ENCODE measurements at regions not wholly inside any gene's neighbourhood (a gene's known extent, or its start where the extent isn't known, plus 50 kb on each side); places are given as distances from the start of the nearest gene placed in this dataset.

- no peak for DNase-seq (ENCODE audit: extremely low read depth, low read depth)
Measured at GRCh38 chr7:41255716-41256115, 447.2 kb downstream of the INHBA start.

- no peak for DNase-seq (ENCODE audit: extremely low read depth, low read depth)
Measured at GRCh38 chr7:41255113-41255512, 447.8 kb downstream of the INHBA start.

DNA sequence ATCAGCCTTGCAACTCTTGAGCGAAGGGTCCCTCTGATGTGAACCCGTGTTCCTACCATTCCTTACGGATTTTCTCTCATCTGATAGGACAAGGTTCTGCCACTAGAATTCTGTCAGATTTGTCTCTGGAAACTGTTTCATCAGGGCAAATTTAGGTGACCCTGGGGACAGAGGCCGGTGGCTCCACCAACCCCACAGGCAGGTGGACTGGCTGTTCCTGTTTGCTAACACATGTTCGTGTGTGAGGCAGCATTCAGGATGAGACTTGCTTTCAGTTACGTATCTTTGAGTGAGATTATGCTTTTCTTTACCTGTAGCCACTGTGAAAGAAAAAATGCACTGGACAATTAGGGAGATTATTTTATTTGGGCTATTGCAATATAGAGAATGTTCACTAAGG lies 449.9 kb downstream of the INHBA start:
- DNase-seq (ENCODE audit: extremely low read depth, low read depth) = no peak

GRCh38 chr7:41252551-41252950 lies 450.3 kb downstream of the INHBA start:
- no peak for DNase-seq (ENCODE audit: extremely low read depth, low read depth)

- DNase-seq (ENCODE audit: extremely low read depth, low read depth) = peak; percentile 65
Measured at GRCh38 chr7:41247143-41247865, 455.6 kb downstream of the INHBA start.

DNA sequence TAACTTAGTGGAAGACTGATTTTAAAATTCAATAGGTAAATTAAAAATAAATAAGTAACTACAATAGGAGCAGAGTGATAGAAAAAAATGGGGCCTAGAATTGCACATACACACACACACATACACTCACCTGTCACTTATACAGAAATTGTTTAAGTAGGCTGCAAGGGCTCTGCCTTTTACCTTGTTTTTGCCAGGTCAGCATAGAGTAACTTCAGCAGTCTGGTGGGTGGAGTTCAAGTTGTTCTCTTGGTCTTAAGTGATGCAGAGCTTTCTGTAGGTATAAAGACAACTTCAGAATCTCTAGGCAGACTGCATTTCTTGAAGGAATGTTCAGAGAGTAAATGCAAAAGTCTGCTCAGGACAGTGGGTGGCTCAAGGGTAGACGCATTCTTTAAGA lies 457.0 kb downstream of the INHBA start:
- no peak for DNase-seq (ENCODE audit: extremely low read depth, low read depth)

GRCh38 chr7:41244246-41244645 lies 458.6 kb downstream of the INHBA start:
- no peak for DNase-seq (ENCODE audit: extremely low read depth, low read depth)

- DNase-seq (ENCODE audit: extremely low read depth, low read depth) = no peak
Measured at GRCh38 chr7:41241641-41242040, 461.2 kb downstream of the INHBA start.

DNA sequence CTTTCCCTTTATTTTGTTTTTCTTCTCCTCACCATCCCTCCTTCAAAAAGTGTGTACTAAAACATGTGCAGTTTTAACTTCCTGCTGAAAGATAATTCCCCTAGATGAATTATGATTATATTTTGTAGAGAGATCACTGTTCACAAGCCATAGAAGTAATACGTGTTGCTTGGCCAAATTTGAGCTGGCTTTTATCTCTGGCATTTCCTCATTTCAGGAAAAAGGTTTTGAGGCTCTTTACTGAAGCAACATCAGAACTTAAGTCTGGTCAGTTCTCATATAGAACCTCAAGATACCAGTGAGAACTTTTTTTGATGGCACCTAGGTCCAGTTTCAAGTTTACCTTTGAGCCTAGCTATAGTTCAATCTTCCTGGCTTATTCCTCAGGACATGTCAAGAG lies 463.3 kb downstream of the INHBA start:
- no peak for DNase-seq (ENCODE audit: extremely low read depth, low read depth)

- DNase-seq (ENCODE audit: extremely low read depth, low read depth) = no peak
Measured at GRCh38 chr7:41238851-41239331, 464.0 kb downstream of the INHBA start.

DNA sequence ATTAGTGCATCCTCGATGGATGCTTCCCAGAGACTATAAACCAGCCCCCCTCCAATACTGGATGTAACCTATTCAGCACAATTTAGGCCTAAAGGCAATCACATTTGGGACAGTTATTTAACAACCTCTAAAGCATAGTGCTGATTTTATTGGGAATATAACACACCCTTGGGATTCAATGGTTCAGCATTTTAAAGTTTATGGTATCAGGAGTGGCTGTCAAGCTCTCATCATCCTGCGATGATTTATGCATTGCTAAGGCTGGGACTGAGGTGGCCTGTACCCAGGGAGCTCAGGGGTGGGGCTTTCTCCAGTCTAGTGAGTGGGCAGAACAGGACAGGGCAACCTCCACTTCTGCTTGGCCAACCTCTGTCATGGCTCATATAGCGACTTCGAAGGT lies 464.9 kb downstream of the INHBA start:
- no peak for DNase-seq (ENCODE audit: extremely low read depth, low read depth)

DNA sequence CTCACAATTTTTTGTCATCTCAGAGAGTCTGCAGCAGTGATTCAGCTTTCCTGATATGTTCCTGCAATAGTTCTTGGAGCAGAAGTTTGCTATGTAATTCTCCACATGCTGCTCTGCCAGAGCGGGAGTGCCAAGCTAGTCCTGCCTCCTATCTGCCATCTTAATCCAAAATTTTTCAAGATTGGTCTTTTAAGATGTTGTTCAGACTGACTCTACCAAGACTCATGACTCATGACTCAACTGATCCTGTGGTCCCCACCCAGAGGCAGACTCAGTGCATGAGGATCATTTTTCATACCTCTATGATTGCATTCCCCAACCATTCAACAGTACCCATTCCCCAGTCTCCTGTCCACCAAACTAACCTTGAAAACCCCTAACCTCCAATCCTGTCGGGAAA lies 470.8 kb downstream of the INHBA start:
- DNase-seq (ENCODE audit: extremely low read depth, low read depth) = no peak

GRCh38 chr7:41224063-41224763 lies 478.7 kb downstream of the INHBA start:
- peak; percentile 60 for DNase-seq (ENCODE audit: extremely low read depth, low read depth)

DNA sequence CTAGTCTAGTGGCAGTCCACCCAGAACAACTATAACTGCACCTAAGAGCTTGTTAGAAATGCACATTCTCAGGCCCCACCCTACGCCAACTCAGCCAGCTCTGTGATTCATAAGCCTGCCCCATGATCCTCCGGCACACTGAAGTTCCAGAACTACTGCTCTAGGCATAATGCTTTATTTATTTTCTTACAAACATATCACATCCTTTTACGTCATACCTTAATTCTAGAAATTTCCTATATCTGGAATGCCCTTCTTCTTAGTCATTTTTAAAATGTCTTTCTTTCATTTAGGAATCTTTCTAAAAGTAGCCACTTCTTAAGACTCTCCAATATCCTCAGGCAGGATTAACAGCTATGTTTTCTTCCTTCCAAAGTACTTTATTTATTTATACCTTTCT lies 480.1 kb downstream of the INHBA start:
- DNase-seq (ENCODE audit: extremely low read depth, low read depth) = no peak

DNA sequence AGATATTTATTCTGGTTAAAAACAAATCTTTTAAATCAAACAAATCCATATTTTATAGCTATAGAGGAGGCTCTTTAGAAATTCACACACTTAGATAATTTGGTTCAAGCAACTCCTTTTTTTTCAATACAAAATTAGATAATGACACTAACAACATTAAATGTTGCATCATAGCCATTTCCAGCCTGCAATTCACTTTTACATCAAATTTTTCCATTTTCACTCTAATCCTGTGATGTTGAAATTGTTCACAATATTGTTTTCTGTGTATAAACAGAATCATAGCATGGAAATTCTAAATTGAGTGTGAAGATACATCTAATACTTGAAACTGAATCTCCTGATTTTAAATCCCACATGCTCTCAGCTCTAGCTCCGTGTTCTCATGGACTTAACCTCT lies 482.6 kb downstream of the INHBA start:
- no peak for DNase-seq (ENCODE audit: extremely low read depth, low read depth)

DNA sequence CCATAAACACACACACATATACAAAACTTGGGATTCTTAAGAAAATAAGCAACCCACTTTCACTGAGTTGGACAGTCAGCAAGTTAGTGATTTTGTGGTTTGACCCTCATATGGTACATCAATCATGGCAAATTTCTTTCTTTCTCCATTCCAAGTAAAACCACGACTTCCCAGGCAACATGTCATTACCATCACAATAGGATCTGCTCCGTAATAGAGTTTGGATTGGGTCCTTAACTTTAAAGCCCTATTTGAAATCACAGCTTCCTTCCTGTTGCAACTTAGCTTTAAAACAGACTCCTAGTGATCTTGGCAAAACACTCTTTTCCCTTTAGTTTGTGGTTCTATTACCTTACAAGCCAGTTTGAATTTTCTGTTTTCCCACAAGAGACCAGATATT lies 483.6 kb downstream of the INHBA start:
- no peak for DNase-seq (ENCODE audit: extremely low read depth, low read depth)

DNA sequence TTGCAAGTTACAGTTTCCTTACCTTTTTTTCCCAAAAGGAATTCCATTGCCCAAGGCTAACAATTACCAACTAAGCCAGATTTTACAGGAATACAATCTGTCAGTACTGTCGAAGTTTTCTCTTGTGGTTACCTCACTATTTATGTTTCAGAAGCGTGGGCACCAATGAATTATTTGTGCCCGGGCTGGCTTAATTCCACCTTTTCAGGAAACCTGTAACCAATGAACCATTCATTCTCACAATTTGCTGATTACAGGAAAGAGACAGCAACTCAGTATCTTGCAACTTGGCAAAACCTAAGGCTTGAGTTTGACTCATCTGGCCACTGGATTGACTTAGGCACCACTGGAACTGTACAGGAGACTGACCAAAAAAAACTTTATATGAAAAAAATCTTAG lies 485.6 kb downstream of the INHBA start:
- DNase-seq (ENCODE audit: extremely low read depth, low read depth) = no peak

- no peak for DNase-seq (ENCODE audit: extremely low read depth, low read depth)
Measured at GRCh38 chr7:41207141-41207540, 495.7 kb downstream of the INHBA start.

- DNase-seq (ENCODE audit: extremely low read depth, low read depth) = no peak
Measured at GRCh38 chr7:41206267-41206666, 496.6 kb downstream of the INHBA start.

GRCh38 chr7:41205600-41205999 lies 497.3 kb downstream of the INHBA start:
- no peak for DNase-seq (ENCODE audit: extremely low read depth, low read depth)

DNA sequence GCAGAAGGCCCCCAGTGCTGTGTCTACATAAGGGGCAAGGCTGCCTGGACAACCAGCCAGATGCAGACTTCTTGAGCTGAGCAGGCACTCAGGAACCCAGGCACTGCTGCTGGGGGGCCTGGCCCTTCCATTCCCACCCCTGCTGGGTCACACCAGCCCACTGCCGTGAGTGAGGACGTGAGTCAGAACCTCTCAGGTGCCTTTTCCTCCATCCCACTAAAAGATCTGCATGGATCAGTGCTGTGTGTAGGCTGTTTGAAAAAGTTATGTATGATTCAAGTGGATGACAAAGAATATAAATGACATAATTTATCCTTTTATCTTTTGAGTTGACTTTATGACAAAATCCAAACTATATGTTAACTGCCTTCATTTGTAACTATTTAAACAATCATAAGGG lies 499.3 kb downstream of the INHBA start:
- no peak for DNase-seq (ENCODE audit: extremely low read depth, low read depth)

DNA sequence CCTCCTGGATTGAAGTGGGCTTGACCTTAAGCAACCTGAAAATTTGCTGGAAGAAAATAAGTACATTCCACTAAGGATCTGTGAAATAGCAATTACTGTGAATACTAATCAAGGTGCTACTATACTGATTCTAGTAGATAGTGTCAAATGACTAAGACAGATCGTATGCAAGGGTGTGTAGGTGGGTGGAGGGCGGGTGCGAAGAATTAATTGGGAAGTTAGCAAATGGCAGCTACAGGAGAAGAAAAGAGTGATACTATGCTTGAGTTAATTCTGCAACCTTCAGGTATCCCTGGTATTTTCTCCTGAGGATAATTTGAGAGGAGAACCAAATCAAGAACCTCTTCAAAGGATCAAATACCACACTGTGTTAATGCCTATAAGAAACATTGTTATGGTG lies 501.9 kb downstream of the INHBA start:
- DNase-seq (ENCODE audit: extremely low read depth, low read depth) = no peak

Measured in NCI-H460 (cell line).